Neural crest cell (in vitro differentiated cells): ENCODE measurements at regions not wholly inside any gene's neighbourhood (a gene's known extent, or its start where the extent isn't known, plus 50 kb on each side); places are given as distances from the start of the nearest gene placed in this dataset.

Source experiments
- DNase-seq: peaks from one replicate; pipeline ENCODE4 v3.0.0; 2021; ENCODE audit warnings: low read depth, mixed read lengths, low spot score
- H3K27ac Mint-ChIP-seq: one replicate; pipeline ENCODE4 v1.8.0; 2021; ENCODE audit warnings: mild to moderate bottlenecking, mixed read lengths; ENCODE audit not compliant: unreplicated experiment
- H3K27me3 Mint-ChIP-seq: 2 replicates; pipeline ENCODE4 v1.8.0; 2021; ENCODE audit warnings: low read depth, mild to moderate bottlenecking, mixed read lengths
- H3K36me3 Mint-ChIP-seq: 2 replicates; pipeline ENCODE4 v1.8.0; 2021; ENCODE audit warnings: low read depth, mild to moderate bottlenecking, mixed read lengths
- H3K4me1 Mint-ChIP-seq: 2 replicates; pipeline ENCODE4 v1.8.0; 2021; ENCODE audit warnings: mixed read lengths
- H3K4me3 Mint-ChIP-seq: one replicate; pipeline ENCODE4 v1.8.0; 2021; ENCODE audit warnings: mild to moderate bottlenecking, mixed read lengths
- H3K9me3 Mint-ChIP-seq: 2 replicates; pipeline ENCODE4 v1.8.0; 2021; ENCODE audit warnings: mixed read lengths
- CTCF ChIP-seq: fragments of 200-600 bp; sonication (generic); conservative IDR thresholded peaks from 2 replicates; pipeline ENCODE4 v1.5.0; 2021; ENCODE audit warnings: antibody characterized with exemption, mild to moderate bottlenecking

- H3K4me1 Mint-ChIP-seq = no peaks in the 10 kb centered on the region
- peaks cover 2% of the 10 kb centered on the region for H3K27me3 Mint-ChIP-seq
- no peak overlapping the region for H3K4me3 Mint-ChIP-seq
- DNase-seq = no peak
- no peak overlapping the region for H3K27ac Mint-ChIP-seq
- no peaks in the 10 kb centered on the region for H3K9me3 Mint-ChIP-seq
- no peak for TF ChIP-seq CTCF
- H3K36me3 Mint-ChIP-seq = no peaks in the 10 kb centered on the region
Observed at GRCh38 chrX:95330292-95330691, 1354.3 kb upstream of the DIAPH2 start.

GRCh38 chrX:95332530-95332929 lies 1352.1 kb upstream of the DIAPH2 start:
- Mint-ChIP-seq H3K9me3 (no peaks in the 10 kb centered on the region), H3K36me3 (no peaks in the 10 kb centered on the region), H3K4me3 (no peak overlapping the region), H3K27me3 (peaks cover 2% of the 10 kb centered on the region), H3K4me1 (no peaks in the 10 kb centered on the region), H3K27ac (no peak overlapping the region)
- no peak for TF ChIP-seq CTCF
- no peak for DNase-seq

- Mint-ChIP-seq H3K27me3 (no peaks in the 10 kb centered on the region), H3K4me1 (peaks cover 5% of the 10 kb centered on the region)
Observed at GRCh38 chrX:95346856-95347255, 1337.8 kb upstream of the DIAPH2 start.

GRCh38 chrX:95350774-95351488 lies 1333.7 kb upstream of the DIAPH2 start:
- DNase-seq = no peak
- no peak overlapping the region for H3K4me3 Mint-ChIP-seq
- no peak overlapping the region for H3K27ac Mint-ChIP-seq
- H3K36me3 Mint-ChIP-seq = no peaks in the 10 kb centered on the region
- no peak for TF ChIP-seq CTCF
- H3K4me1 Mint-ChIP-seq = peaks cover 5% of the 10 kb centered on the region
- no peaks in the 10 kb centered on the region for H3K9me3 Mint-ChIP-seq
- H3K27me3 Mint-ChIP-seq = no peaks in the 10 kb centered on the region

More at GRCh38 chrX:95346856-95347255, 1337.8 kb upstream of the DIAPH2 start:
- H3K27ac Mint-ChIP-seq = no peak overlapping the region
- TF ChIP-seq CTCF = peak; percentile 77
- DNase-seq = no peak
- H3K4me3 Mint-ChIP-seq = no peak overlapping the region
- H3K36me3 Mint-ChIP-seq = no peaks in the 10 kb centered on the region
- H3K9me3 Mint-ChIP-seq = no peaks in the 10 kb centered on the region

GRCh38 chrX:95367286-95367685 lies 1317.4 kb upstream of the DIAPH2 start:
- no peak for DNase-seq
- Mint-ChIP-seq H3K27ac (no peak overlapping the region), H3K9me3 (peaks cover 5% of the 10 kb centered on the region), H3K4me3 (no peak overlapping the region), H3K36me3 (no peaks in the 10 kb centered on the region), H3K4me1 (no peaks in the 10 kb centered on the region), H3K27me3 (no peaks in the 10 kb centered on the region)
- TF ChIP-seq CTCF = no peak
